Suppressor macrophage treated with lipopolysaccharide for 4 hours (primary cell): ENCODE measurements at regions not wholly inside any gene's neighbourhood (a gene's known extent, or its start where the extent isn't known, plus 50 kb on each side); places are given as distances from the start of the nearest gene placed in this dataset.

Source experiments
- DNase-seq: peaks from one replicate; pipeline ENCODE4 v3.0.0-alpha.2; 2020

DNA sequence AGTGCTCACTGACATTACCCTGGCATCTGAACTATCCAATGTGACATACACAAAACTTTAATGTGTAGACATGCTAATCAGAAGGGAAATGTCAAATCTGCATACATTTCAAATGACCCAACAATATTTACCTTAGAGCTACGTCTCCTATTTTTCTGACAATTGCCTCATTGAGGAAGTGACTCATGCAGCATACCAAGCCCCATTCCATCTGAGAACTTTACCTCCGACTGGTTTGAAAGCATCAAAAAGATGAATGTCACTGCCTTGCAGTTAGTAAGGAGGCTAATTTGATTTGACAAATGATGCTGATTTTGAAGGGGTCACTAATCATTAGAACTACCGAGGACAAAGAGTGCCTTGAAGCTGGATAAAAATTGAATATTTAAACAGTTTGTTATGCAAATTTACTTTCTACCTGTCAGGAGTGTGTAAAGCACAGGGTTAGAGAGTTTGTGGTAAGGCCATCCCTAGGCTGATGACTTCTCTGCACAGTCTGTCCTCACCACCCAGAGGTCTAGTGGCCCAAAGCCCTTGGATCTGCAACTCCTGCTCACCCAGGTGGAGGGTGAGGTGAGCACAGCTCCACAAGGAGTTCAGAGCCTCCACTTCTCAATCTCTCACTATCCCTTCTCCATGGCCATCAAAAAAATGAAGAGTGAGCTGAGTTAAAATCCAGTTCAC, 500.3 kb upstream of the C1orf87 start:
- no peak for DNase-seq

DNA sequence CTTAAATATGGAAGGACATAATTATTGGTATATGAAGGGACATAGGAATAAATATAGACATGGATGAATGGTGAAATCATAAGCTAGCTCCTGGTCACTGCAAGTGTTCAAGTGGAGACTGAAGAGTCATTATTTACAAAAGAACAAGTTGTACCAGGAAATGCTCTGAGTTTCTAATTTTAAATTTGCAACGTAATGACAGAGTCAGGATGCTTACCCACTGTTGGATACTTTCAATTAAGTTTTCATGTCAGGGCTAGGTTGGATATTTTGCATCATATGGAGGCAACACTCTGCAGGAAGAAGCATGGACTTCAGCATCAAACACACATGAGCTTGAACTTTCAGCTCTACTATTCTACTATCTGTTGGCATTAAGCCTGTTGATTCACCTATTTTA, 499.6 kb upstream of the C1orf87 start:
- no peak for DNase-seq

DNA sequence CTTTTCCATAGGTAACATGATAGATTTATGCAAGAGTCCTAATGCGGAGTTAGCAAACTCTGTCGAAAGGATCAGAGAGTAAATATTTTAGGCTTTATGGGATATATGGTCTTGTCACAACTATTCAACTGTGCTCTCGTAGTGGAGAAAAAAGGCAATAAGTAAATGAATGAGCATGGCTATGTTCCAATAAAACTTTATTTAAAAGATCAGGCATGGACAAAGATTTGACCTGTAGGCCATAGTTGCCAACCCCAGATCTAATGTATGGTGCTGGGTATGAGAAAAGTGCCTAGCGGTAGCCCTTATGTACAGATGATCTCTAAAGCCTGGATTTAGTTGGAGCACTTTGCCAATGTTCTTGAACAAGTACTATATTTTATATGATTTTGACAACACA, 498.8 kb upstream of the C1orf87 start:
- DNase-seq = no peak

DNA sequence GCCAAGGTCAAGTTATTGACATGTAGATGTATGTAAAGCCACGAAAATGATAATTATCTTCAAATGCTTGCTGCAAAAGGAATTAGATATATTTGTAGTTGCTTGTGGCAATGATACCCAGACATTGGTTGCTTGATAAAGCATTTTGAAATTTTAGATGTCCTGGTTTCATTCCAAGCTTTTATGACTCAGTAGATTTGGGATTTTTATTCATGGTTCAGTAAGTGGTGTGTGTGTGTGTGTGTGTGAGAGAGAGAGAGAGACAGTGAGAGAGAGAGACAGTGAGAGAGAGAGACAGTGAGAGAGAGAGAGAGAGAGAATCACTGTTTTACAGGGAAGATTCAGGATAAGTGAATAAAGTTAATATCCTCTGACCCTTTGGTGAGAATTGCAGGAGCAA, 498.2 kb upstream of the C1orf87 start:
- DNase-seq = no peak

DNA sequence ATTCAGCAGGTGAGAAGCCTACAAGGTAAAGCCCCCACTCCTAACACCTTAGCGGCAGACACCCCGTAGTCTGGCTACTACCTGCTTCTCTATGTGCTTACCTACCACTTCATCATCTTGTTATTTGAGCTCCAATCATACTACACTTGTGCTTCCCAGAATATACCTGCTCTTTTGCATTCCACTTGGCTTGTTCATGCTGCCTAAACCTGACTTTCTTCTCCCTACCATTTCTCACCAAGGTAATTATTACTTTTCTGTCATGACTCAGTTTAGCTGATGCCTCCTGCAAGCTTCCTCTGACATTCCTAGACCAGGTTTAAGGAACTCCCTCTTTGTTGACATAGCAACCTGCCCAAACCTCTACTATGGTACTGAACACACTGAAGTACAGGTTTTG, 495.6 kb upstream of the C1orf87 start:
- DNase-seq = no peak

DNA sequence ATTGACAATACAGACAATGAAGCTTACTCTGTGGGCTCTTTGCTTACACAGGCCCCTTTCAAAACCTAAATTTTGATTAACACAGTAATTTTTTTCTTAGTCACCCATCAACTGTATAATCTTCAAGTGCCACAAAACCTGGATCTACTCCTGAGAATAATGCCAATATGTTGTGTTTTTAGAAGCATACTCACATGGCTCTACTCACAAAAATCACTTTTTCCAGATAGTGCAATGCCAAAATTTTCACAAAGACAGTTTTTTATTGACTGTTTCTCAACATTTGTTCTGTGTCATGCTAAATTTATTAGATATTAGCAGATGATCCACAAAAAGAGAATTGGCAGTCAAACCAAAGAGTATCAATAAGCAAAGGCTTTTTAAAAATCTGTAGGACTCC, 493.7 kb upstream of the C1orf87 start:
- DNase-seq = no peak

DNA sequence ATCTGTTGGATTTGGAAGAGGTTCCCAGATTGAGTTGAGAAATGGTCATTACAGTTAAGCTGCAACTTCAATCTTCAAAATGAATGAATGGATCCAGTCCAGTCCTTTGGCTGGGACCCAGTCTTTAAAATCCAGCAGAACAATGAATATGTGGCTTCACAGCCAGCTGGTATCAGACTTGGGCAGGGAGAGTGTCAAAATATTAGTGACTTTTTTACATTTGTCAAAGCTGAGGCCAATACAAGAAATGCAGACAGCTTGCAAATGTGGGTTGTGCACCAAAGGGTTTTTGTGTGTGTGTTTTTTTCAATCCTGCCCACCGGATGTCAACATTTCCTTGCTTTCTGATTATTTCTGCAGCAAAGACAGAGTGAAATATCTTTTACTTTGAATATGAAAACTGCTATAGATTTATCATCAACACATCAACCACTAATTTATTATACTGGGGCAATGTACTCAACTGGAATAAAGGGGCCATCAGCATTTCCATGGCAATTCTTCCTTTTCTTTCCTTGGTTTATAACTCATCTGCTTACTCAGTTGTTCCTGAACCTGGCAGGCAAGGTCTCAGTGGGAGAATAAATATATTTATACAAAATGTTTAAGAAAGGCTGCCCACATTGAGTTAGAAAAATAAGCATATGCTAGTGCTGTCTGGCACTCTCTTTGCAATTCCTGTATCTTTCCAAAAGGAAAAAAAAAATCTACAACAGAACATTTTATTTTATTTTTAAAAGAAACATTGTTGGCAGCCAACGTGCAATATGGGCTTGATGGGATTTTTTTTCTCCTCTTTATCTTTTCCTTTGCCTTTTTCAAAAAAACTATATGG, 491.6 kb upstream of the C1orf87 start:
- no peak for DNase-seq

DNA sequence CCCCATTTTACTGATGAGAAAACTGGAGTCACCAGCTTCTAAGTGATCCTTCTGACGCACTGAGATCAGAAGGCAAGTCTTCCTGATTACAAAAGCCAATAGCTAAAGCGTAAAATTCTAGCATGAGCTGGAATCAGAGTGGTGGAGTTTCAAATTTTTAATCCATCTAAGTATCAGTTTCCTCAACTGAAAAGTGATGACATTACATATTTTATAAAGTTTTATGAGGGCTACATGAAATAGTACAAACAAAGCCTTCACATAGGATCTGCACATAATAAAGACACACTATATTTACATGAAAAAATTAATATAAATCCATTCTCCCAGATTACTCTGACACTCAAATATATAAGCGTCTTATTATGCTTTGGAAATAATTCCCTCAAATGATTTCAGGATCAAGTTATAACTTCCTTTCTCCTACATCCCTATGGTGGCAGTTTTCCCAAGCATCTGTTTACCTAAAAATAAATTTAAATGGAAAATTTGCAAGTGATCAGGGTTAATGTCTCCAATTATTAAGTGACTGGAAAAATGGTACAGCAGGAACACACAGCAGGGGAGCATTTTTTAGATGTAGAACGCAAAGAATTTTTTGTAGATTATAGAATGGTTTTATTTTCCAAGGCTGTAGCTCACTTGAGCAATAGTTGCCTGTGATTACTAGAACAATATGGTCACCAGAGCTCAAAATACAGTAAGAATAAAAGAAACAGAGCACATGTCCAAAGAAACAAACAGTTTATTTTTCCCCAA, 490.4 kb upstream of the C1orf87 start:
- no peak for DNase-seq

DNA sequence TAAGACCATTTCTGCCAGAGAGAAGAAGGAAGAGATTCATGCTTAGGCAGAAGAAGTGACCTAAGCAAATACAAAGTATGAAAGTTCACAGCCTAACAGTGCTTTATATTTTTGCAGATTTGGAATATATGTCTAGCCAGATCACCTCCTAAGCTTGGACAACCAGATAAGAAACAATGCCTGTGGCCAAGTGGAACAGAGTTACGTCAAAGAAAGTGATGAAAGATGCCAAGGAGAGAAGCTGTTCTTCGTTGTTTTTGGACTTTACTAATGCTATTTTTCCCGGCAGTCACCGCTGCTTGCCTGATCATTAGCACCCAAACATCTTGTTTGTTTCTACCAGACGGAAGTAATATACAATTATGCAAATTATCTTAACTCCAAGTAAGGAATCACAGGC, 489.2 kb upstream of the C1orf87 start:
- DNase-seq = no peak

DNA sequence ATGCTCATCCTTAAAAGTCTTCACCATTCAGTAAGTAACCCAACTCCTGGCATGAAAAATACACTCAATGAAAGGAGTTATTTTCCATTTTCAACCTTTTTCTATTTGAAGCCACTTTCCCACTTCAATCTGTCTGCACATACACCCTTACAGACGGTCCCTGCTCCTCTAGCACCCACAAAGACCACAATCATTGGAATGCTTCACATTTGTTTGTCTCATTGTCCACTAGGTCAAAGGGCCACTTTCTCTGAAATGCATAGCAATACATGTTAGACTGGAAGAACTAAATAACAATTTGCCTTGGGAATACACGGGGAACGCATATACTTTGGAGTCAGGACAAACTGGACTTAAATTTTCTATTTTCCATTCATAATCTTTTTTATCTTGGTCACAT, 487.1 kb upstream of the C1orf87 start:
- no peak for DNase-seq

DNA sequence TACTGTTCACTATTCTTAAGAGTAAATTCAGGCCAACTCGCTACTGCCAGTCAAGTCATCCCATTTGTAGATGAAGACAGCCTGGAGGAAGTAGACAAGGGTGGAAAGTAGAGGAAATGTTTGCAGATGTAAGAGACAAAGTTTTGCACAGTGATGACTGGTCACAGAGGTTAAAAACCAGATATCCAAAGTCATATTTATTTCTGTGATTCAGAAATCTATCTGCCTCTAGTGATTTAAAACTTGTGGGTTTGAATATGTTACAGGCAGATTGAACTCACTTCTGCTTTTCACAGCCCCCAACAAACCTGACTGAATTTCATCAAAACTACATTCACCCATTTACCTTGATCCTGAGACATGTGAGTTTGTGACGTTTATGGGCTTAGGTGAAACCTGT, 484.7 kb upstream of the C1orf87 start:
- DNase-seq = no peak

DNA sequence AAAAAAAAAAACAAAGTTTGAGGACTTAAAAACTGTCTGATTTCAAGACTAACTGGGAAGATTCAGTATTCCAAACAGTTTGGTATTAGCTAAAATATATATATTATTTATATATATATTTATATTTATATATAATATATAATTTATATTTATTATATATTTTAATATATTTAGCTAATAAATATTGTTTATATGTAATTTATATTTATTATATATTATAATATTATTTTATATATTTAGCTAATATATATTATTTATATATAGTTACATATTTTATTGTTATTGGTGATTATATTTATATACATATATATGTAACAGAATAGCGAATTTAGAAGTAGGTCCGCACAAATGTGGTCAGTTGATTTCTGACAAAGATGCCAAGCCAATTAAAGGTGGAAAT, 480.2 kb upstream of the C1orf87 start:
- DNase-seq = no peak

DNA sequence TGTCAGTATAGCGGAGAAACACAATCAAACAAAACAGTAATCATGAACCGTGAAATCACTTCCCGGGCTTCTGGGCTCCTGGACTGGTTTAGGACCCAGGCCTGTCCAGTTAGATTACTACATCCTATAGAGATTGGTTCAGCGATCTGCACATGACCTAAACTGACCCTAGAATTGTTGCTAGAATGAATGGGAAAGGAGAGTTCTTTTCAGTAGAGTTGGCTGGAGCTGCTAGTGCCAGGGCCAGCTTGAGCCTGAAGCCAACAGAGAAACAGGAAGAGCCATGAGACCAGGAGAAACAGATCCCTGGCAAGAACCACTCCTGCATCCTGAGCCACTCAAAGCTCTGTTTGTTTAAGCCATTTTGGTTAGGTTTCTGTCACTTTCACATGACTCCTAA, 474.3 kb upstream of the C1orf87 start:
- no peak for DNase-seq

DNA sequence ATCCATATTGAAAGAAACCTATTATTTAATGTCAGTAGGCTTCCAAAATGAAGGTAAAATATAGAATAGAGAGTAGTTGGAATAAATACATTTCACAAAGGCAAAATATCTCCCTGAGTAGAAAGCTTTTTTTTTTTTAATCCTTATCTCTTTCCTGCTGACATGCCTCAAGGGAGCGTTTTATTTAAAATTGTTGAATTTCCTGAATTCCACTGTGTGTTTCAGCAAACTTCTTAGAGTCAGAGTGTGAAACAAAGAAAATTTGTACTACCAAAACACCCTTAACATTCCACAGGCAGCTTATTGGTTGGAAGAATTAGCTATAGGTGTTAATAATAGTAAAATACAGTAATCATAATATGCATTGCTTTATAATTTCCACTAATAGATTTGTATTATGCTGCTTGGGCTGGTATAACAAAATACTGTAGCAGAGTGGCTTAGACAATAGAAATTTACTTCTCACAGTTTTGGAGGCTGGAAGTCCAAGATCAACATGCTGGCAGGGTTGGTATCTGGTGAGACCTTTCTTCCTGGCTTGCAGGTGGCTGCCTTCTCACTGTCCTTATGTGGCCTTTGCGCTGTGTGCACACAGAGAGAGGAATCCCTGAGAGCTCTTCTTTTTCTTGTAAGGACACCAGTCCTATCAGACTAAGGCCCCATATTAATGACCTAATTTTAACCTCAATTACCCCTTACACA, 468.4 kb upstream of the C1orf87 start:
- no peak for DNase-seq

DNA sequence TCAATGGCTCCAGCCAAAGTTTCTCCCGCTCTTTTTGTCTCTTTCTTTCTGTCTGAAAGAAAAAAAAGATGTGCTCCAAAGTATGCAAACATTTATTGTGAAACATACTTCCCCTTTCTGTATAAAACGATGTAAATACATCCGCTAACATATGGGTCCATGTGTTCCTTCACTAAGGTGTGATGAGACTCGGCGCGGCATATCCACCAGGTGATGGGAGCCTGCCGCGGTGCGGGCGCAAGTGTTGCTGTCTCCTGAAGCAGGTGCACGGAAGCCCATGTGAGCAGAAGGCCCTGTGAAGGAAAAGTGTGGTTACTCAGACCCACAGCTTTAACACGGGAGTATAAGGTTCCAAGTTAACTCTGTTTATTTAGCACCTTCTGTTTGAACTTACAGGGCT, 466.6 kb upstream of the C1orf87 start:
- DNase-seq = no peak

DNA sequence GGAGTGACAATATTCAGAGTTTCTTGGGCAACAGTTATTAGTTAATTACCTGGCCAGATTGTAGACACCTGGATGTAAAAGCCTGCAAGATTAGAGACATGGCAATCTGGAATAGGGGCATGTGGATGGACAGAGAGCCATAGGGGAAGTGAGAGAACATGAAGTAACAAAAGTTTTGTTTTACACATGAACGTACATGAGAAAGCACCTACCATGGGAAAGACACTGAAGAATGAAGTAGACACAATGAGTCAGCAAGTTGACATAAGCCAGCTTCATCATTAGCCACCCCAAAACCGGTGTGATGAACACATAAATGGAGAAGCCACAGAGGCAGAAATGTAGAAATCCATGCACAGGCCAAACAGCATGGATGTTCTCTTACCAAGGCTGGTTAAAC, 462.1 kb upstream of the C1orf87 start:
- DNase-seq = peak; percentile 27

DNA sequence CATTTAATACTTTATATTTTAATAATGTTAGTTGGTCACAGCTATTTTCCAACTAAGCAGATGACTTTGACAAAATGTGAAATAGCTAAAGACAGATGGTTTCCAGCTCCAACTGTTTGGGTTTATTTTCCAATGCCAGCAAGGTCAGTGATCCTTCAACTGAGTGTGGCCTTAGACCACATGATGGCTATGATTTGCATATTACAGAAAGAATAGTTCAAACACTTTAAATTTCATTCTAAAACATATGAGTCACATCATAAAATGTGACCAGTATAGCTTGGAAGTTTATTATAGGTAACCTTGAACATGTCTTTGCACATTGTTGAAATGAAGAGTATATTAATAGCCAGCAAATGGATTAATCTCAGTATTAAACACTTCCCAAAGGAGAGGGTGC, 454.0 kb upstream of the C1orf87 start:
- no peak for DNase-seq

DNA sequence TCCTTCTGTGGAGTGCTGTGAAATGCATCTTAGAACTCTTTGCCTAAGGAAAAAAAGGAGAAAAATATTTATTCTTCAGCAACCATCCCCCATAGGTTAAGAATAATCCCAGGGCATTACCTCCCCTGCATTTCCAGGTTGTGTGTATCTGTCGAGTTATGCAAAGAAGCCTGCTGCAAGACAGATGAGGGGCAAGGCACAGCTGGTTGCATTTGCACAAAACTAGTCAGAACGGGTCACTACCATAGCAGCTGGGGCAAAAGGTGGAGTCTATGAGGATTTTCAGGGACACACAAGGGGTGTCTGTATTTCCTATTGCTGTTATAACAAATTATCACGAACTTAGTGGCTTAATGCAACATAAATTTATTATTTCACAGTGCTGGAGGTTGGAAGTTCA, 443.4 kb upstream of the C1orf87 start:
- DNase-seq = no peak

DNA sequence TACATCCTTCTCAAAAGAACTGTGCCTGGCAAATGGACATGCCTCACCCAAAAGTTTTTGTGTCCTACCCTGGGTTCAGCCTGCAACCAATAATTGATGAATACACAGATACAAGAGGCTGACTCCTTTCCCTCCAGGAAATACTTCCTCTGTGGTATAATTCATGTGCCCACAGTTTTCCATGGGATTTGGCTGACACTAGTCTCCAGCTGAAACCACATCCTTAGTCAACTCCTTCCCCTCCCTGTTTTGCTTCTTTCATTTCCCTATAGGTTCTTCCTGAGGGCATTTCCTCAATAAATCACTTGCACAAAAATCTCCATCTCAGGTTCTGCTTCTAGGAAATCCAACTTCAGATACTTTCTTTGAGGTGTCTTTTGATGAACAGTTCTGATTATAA, 436.6 kb upstream of the C1orf87 start:
- DNase-seq = peak; percentile 16

DNA sequence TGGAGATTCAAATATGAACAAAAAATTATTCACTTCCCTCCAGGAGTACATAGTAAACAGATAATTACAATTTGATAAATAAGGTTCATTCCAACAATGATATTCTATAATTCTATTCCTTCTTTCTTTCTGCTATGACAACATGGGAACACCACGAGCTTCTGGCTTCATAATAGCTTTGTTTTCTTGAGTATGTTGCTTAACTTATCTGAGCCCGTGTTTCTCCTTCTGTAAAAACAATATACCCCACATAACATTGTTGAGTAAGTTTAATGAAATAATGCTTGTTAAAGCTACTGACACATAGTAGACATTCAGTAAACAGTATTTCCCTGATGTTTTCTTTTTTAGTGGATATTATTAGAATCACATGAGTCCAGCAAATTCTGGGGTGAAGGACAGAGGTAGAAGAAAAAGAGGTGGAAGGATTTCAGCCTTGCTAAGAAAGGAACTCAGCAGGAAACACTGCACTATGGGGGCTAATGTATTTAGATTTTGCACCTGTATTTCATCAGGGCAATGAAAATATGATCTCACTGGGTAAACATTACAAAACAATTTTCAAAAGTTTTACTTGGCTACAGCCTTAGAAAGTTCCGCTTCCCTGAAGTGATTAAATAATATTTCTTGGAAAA, 430.8 kb upstream of the C1orf87 start:
- DNase-seq = no peak

DNA sequence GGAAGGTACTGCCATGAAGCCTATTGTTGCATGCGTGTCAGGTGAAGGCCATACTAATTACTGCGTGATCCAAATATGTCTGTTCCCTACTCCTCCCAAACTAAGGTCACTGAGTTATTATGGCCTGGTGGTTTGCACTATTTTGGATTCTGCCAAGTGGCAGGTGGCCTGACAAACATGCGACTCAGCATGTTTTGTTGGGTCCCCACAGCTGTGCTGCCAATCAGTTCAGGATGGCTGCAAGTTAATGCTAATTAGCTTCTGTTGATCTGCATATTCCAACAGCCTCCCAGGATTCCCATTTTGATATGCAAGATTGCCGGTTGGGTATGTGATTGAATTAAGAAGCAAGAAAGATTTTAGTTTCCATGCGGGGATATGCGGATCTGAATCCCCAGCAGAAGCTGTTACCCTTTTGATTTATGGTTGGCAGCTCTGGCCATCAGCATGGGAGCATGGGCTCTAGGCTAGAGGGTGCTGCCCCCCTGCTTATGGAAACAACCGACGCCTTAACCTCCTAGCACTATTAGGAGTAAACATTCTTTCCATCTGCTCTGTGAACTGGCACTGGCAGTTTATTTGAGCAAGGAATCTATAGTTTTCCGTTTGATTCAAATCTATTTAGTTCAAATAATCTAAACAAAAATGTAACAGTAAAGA, 429.8 kb upstream of the C1orf87 start:
- DNase-seq = no peak

DNA sequence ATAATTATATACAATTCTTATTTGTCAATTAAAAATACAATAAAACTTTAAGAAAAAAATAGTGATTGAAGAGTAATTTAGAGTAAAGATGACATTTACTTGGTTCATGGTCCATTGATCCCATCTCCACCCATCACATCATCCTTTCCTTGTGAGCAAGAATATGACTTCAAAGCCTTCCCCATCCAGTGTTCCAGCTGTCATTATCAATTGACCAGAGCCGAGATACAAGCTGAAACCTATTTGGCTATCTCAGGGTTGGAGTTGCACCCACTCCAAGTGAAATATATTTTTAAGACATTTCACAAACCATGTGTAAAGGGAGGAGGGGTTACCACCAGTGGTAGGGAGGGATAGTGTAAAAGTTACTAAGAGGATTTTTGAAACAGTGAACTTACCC, 428.9 kb upstream of the C1orf87 start:
- DNase-seq = no peak
